Left ventricle myocardium superior (tissue), 1 donor: ENCODE measurements at regions not wholly inside any gene's neighbourhood (a gene's known extent, or its start where the extent isn't known, plus 50 kb on each side); places are given as distances from the start of the nearest gene placed in this dataset.

Source experiments
- ATAC-seq: fragments of 200-7000 bp; cut with Tn5 transposase; one replicate; pipeline ENCODE4 v1.9.1; 2020; ENCODE audit warnings: mild to moderate bottlenecking, moderate library complexity
- DNase-seq: peaks from one replicate; pipeline ENCODE4 v3.0.0-alpha.2; 2020
- intact Hi-C: fragments of 100-400 bp; cut with micrococcal nuclease; formaldehyde crosslinking; loops from one replicate; pipeline ENCODE4 v1.11.0; 2022
- donor health status: DM: no; HTN: yes; CAD: no; lungs with severe emphysema.

- no peak for DNase-seq
- intact Hi-C loops = no loop called here
- no peak for ATAC-seq
These were observed 56.2 kb downstream of the TAF11L14 start for GRCh38 chr5:17690473-17690872.

- intact Hi-C loops = no loop called here
- DNase-seq (no peak), ATAC-seq (no peak)
These were observed 57.5 kb downstream of the TAF11L14 start for GRCh38 chr5:17691762-17692161.

- ATAC-seq (no peak), DNase-seq (no peak)
- intact Hi-C loops = no loop called here
These were observed 60.1 kb downstream of the TAF11L14 start for GRCh38 chr5:17694371-17694770.

- intact Hi-C loops = no loop called here
- no peak for DNase-seq
- no peak for ATAC-seq
These were observed 60.7 kb downstream of the TAF11L14 start for GRCh38 chr5:17694914-17695313.

GRCh38 chr5:17696627-17697026 lies 62.4 kb downstream of the TAF11L14 start:
- ATAC-seq (no peak), DNase-seq (no peak)
- intact Hi-C loops = no loop called here

- intact Hi-C loops = no loop called here
- no peak for ATAC-seq
- DNase-seq = no peak
These were observed 63.4 kb downstream of the TAF11L14 start for GRCh38 chr5:17697671-17698070.

- ATAC-seq (no peak), DNase-seq (no peak)
- intact Hi-C loops = no loop called here
These were observed 74.9 kb downstream of the TAF11L14 start for GRCh38 chr5:17709011-17709710.

- DNase-seq (no peak), ATAC-seq (no peak)
- intact Hi-C loops = no loop called here
These were observed 79.0 kb downstream of the TAF11L14 start for GRCh38 chr5:17713301-17713700.

- intact Hi-C loops = no loop called here
- no peak for DNase-seq
- ATAC-seq = no peak
These were observed 79.9 kb downstream of the TAF11L14 start for GRCh38 chr5:17714186-17714585.

GRCh38 chr5:17719592-17719991 lies 85.3 kb downstream of the TAF11L14 start:
- ATAC-seq (no peak), DNase-seq (no peak)
- intact Hi-C loops = no loop called here

- ATAC-seq = no peak
- DNase-seq = no peak
- intact Hi-C loops = no loop called here
These were observed 85.8 kb downstream of the TAF11L14 start for GRCh38 chr5:17720071-17720470.

- DNase-seq (no peak), ATAC-seq (no peak)
- intact Hi-C loops = no loop called here
These were observed 89.6 kb downstream of the TAF11L14 start for GRCh38 chr5:17723876-17724275.

GRCh38 chr5:17727098-17727497 lies 92.8 kb downstream of the TAF11L14 start:
- intact Hi-C loops = no loop called here
- DNase-seq = no peak
- ATAC-seq = no peak

GRCh38 chr5:17730421-17730820 lies 96.2 kb downstream of the TAF11L14 start:
- no peak for ATAC-seq
- no peak for DNase-seq
- intact Hi-C loops = no loop called here

GRCh38 chr5:17732351-17732923 lies 98.2 kb downstream of the TAF11L14 start:
- no peak for ATAC-seq
- no peak for DNase-seq
- intact Hi-C loops = no loop called here

GRCh38 chr5:17734011-17734410 lies 99.8 kb downstream of the TAF11L14 start:
- intact Hi-C loops = no loop called here
- ATAC-seq = no peak
- no peak for DNase-seq

GRCh38 chr5:17735761-17736160 lies 101.5 kb downstream of the TAF11L14 start:
- ATAC-seq (no peak), DNase-seq (no peak)
- intact Hi-C loops = no loop called here

GRCh38 chr5:17737092-17737491 lies 102.8 kb downstream of the TAF11L14 start:
- DNase-seq = no peak
- ATAC-seq = no peak
- intact Hi-C loops = no loop called here

GRCh38 chr5:17738446-17738845 lies 104.2 kb downstream of the TAF11L14 start:
- DNase-seq = no peak
- intact Hi-C loops = no loop called here
- ATAC-seq = no peak

- ATAC-seq (no peak), DNase-seq (no peak)
- intact Hi-C loops = no loop called here
These were observed 109.5 kb downstream of the TAF11L14 start for GRCh38 chr5:17743580-17744435.
